ENCODE measurements at regions not wholly inside any gene's neighbourhood (a gene's known extent, or its start where the extent isn't known, plus 50 kb on each side); places are given as distances from the start of the nearest gene placed in this dataset.

- Mint-ChIP-seq H3K27me3 (ENCODE audit: low read depth) (peaks cover 16% of the 10 kb centered on the region), H3K9me3 (ENCODE audit: low read depth) (no peaks in the 10 kb centered on the region), H3K36me3 (ENCODE audit: low read depth) (no peaks in the 10 kb centered on the region), H3K4me1 (ENCODE audit: low read depth) (peaks cover 6% of the 10 kb centered on the region), H3K4me3 (ENCODE audit: unreplicated experiment) (no peak overlapping the region), H3K27ac (ENCODE audit: unreplicated experiment) (no peak overlapping the region)
- DNase-seq (ENCODE audit: low spot score), result no peak
- TF ChIP-seq, protein P1, sequence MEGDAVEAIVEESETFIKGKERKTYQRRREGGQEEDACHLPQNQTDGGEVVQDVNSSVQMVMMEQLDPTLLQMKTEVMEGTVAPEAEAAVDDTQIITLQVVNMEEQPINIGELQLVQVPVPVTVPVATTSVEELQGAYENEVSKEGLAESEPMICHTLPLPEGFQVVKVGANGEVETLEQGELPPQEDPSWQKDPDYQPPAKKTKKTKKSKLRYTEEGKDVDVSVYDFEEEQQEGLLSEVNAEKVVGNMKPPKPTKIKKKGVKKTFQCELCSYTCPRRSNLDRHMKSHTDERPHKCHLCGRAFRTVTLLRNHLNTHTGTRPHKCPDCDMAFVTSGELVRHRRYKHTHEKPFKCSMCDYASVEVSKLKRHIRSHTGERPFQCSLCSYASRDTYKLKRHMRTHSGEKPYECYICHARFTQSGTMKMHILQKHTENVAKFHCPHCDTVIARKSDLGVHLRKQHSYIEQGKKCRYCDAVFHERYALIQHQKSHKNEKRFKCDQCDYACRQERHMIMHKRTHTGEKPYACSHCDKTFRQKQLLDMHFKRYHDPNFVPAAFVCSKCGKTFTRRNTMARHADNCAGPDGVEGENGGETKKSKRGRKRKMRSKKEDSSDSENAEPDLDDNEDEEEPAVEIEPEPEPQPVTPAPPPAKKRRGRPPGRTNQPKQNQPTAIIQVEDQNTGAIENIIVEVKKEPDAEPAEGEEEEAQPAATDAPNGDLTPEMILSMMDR (IDR thresholded peaks at IDR 0.05), result no peak
Observed at GRCh38 chr2:15883684-15884083, 56.7 kb upstream of the MYCN start.

- no peak overlapping the region for H3K27ac Mint-ChIP-seq (ENCODE audit: unreplicated experiment)
- DNase-seq (ENCODE audit: low spot score), result no peak
- TF ChIP-seq, protein P1 (IDR thresholded peaks at IDR 0.05), result no peak
Observed at GRCh38 chr2:15884790-15885189, 55.6 kb upstream of the MYCN start.

DNA sequence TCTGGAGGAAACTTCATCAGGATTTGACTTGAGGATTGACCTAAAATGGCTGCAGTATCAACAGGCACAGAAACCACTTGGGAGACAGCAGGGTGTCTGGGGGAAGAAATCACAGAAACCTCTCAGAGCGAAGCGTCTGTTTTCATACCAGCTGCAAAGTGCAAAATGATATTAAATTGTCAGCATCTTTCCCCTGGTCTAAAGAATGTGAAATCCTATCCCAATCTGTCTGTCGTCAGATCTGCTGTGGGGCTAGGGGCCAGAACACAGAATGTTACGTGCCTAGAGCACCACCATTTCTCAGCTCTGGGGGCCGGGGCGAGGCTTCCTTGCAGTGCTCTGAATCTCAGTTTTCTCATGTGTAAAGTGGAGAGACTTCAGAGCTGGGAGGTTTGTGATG lies 54.1 kb upstream of the MYCN start:
- peaks cover 6% of the 10 kb centered on the region for H3K4me1 Mint-ChIP-seq (ENCODE audit: low read depth)
- DNase-seq (ENCODE audit: low spot score), result no peak
- H3K9me3 Mint-ChIP-seq (ENCODE audit: low read depth), result no peaks in the 10 kb centered on the region
- TF ChIP-seq, protein P1 (IDR thresholded peaks at IDR 0.05), result no peak
- H3K27ac Mint-ChIP-seq (ENCODE audit: unreplicated experiment), result peak overlapping the region; percentile 9
- no peak overlapping the region for H3K4me3 Mint-ChIP-seq (ENCODE audit: unreplicated experiment)
- no peaks in the 10 kb centered on the region for H3K36me3 Mint-ChIP-seq (ENCODE audit: low read depth)
- H3K27me3 Mint-ChIP-seq (ENCODE audit: low read depth), result peaks cover 19% of the 10 kb centered on the region

More at GRCh38 chr2:15884790-15885189, 55.6 kb upstream of the MYCN start:
- H3K9me3 Mint-ChIP-seq (ENCODE audit: low read depth), result no peaks in the 10 kb centered on the region
- peaks cover 16% of the 10 kb centered on the region for H3K27me3 Mint-ChIP-seq (ENCODE audit: low read depth)
- H3K36me3 Mint-ChIP-seq (ENCODE audit: low read depth), result no peaks in the 10 kb centered on the region
- peaks cover 6% of the 10 kb centered on the region for H3K4me1 Mint-ChIP-seq (ENCODE audit: low read depth)
- H3K4me3 Mint-ChIP-seq (ENCODE audit: unreplicated experiment), result no peak overlapping the region

DNA sequence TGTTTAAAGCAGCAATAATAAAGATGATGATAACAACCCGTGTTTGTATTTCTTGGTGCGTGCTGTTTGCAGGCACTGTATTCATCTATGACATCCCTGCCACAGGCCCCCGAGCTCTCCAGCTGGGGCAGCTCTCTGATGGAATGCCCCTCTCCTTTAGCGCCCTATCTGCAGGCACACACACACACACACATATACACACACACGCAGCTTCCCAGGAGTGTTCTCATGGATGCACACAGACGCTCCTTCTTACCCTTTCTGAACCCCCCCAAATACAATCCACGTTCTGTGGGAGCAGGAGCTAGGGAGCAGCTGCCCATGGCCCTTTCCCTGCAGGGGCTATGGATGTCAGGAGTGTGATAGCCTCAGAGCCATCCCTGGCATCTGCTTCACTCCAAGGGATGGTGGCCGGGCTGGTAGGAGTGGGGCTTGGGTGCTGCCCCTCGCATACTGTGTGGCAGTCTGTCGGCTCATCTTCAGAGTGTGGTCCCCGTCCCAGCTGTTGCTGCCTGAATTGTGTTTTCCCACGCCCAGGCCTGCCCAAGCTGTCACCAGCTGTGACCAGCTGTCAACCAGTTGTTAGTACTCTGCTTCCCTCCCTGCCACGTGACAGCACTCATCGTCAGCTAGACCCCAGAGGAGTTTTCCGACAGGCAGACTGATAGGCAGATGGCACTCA lies 50.8 kb upstream of the MYCN start:
- Mint-ChIP-seq H3K9me3 (ENCODE audit: low read depth) (no peaks in the 10 kb centered on the region), H3K27me3 (ENCODE audit: low read depth) (peaks cover 9% of the 10 kb centered on the region), H3K27ac (ENCODE audit: unreplicated experiment) (no peak overlapping the region), H3K4me3 (ENCODE audit: unreplicated experiment) (no peak overlapping the region), H3K36me3 (ENCODE audit: low read depth) (no peaks in the 10 kb centered on the region), H3K4me1 (ENCODE audit: low read depth) (peaks cover 15% of the 10 kb centered on the region)
- TF ChIP-seq, protein P1 (IDR thresholded peaks at IDR 0.05), result no peak
- DNase-seq (ENCODE audit: low spot score), result no peak

- H3K36me3 Mint-ChIP-seq (ENCODE audit: low read depth), result no peaks in the 10 kb centered on the region
- H3K4me3 Mint-ChIP-seq (ENCODE audit: unreplicated experiment), result no peak overlapping the region
- peaks cover 15% of the 10 kb centered on the region for H3K4me1 Mint-ChIP-seq (ENCODE audit: low read depth)
- TF ChIP-seq, protein P1 (IDR thresholded peaks at IDR 0.05), result no peak
- H3K27me3 Mint-ChIP-seq (ENCODE audit: low read depth), result peaks cover 9% of the 10 kb centered on the region
- no peak overlapping the region for H3K27ac Mint-ChIP-seq (ENCODE audit: unreplicated experiment)
- DNase-seq (ENCODE audit: low spot score), result no peak
- H3K9me3 Mint-ChIP-seq (ENCODE audit: low read depth), result no peaks in the 10 kb centered on the region
Observed at GRCh38 chr2:15890124-15890754, 50.1 kb upstream of the MYCN start.

Measured in chondrocyte (in vitro differentiated cells).